ENCODE measurements at regions not wholly inside any gene's neighbourhood (a gene's known extent, or its start where the extent isn't known, plus 50 kb on each side); places are given as distances from the start of the nearest gene placed in this dataset.
"Not testable (repeated sequence)": the region's sequence is repeated elsewhere in the genome, so short reads cannot be mapped to it uniquely, and the experiment has no call there.

DNA sequence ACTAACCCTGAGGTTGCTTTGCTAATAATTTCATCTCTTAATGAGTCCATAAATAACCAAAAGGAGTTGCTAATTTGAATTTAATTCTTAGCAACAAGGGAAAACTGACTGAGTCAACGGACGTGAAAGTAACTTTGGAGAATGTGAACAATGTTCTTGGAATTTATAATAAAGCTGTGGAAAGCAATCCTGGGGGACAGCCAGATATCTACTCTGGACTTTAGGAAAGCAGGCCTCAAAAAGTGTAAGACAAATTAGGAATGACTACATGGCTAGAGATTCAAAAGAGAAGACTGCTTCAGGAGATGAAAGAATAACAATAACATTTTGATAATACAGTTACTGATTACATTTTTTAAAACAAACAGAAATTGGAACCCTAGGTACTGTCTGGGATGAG lies 318.4 kb upstream of the COL8A1 start:
- Mint-ChIP-seq H3K9me3 (no peaks in the 10 kb centered on the region), H3K4me3 (no peak overlapping the region), H3K4me1 (no peaks in the 10 kb centered on the region), H3K36me3 (no peaks in the 10 kb centered on the region), H3K27ac (no peak overlapping the region), H3K27me3 (no peaks in the 10 kb centered on the region)
- no peak for ATAC-seq

DNA sequence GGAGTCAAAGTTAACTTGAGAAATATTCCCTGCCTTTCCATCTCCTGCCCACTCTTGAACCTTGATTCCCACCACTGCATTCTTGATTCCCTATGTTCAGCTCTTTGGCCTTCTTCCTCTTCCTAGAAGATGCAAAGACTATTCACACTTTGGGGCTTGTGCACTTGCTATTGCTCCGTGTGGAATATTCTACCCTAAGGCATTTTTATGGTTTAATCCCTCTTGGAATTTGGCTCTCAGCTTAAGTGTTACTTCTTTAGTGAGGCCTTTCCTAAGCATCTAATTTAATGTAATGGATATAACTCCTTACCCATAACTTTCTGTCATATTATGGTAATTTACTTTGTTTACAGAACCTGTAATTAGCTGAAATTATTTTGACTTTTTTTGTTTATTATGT lies 318.9 kb upstream of the COL8A1 start:
- Mint-ChIP-seq H3K27me3 (no peaks in the 10 kb centered on the region), H3K27ac (no peak overlapping the region), H3K9me3 (no peaks in the 10 kb centered on the region), H3K4me1 (no peaks in the 10 kb centered on the region), H3K4me3 (no peak overlapping the region), H3K36me3 (no peaks in the 10 kb centered on the region)
- no peak for ATAC-seq

- no peak for ATAC-seq
- no peak overlapping the region for H3K4me3 Mint-ChIP-seq
- no peaks in the 10 kb centered on the region for H3K27me3 Mint-ChIP-seq
- peaks cover 6% of the 10 kb centered on the region for H3K9me3 Mint-ChIP-seq
- no peaks in the 10 kb centered on the region for H3K36me3 Mint-ChIP-seq
- H3K27ac Mint-ChIP-seq: no peak overlapping the region
- no peaks in the 10 kb centered on the region for H3K4me1 Mint-ChIP-seq
Measured at GRCh38 chr3:99317201-99317600, 321.2 kb upstream of the COL8A1 start.

DNA sequence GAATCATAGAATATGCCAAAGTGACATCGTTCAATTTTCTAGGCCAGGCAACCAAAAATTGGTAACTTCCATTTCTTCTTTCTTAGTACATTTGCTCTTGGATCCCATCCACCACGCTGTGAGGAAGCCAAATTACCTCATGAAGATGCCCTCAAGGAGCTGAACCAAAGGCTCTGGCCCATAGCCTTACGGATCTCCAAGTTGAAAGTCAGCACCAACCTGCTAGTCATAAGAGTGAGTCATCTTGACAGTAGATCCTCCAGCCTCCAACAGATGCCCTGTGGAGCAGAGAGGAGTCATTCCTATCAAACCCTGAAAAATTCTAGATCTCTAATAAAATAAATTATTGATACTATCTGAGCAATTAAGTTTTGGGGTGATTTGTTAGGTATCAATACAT lies 322.5 kb upstream of the COL8A1 start:
- Mint-ChIP-seq H3K9me3 (peaks cover 9% of the 10 kb centered on the region), H3K4me1 (no peaks in the 10 kb centered on the region), H3K36me3 (no peaks in the 10 kb centered on the region), H3K27ac (no peak overlapping the region), H3K4me3 (no peak overlapping the region), H3K27me3 (no peaks in the 10 kb centered on the region)
- ATAC-seq: no peak

DNA sequence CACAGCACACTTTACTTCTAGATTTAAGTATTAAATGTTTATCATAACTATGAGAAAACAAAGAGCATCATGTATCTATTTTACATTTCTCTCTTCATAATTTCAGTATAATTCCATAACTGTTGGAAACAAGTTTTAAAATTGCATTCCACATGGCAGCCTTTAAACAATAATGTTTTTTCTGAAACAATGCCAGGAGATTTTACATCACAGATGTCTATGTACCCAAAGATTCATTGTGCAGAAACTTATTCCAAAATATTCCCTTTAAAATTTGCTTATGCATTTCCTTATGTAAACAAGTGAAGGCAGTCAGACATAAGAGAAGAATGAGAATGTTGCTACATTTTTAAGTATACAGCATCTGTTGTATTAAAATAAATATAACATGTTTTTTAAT lies 324.9 kb upstream of the COL8A1 start:
- Mint-ChIP-seq H3K36me3 (no peaks in the 10 kb centered on the region), H3K4me1 (no peaks in the 10 kb centered on the region), H3K9me3 (peaks cover 12% of the 10 kb centered on the region), H3K27ac (no peak overlapping the region), H3K27me3 (no peaks in the 10 kb centered on the region), H3K4me3 (no peak overlapping the region)
- no peak for ATAC-seq

DNA sequence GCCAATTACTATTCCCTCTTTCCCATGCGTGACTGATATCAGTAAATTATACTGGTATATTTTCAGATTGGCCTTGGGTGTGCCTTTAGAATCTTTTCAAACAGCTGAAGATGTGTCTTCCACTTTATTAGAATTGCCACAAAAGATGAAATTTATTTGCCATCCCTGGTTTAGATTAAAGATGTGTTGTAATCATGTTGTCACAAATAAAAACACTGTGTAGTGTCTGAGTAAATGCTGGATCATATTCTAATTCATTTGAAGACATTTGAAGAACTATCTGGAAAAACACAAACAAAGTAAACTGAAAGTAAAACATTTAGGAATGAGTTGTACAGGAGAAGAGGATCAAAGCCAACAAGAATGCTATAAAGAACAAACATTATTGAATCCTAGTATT lies 339.7 kb upstream of the COL8A1 start:
- no peak for ATAC-seq
- peaks cover 7% of the 10 kb centered on the region for H3K9me3 Mint-ChIP-seq
- H3K4me1 Mint-ChIP-seq: no peaks in the 10 kb centered on the region
- H3K27ac Mint-ChIP-seq: no peak overlapping the region
- no peak overlapping the region for H3K4me3 Mint-ChIP-seq
- no peaks in the 10 kb centered on the region for H3K36me3 Mint-ChIP-seq
- H3K27me3 Mint-ChIP-seq: no peaks in the 10 kb centered on the region

- H3K4me1 Mint-ChIP-seq: no peaks in the 10 kb centered on the region
- ATAC-seq: no peak
- no peaks in the 10 kb centered on the region for H3K36me3 Mint-ChIP-seq
- H3K27me3 Mint-ChIP-seq: no peaks in the 10 kb centered on the region
- H3K4me3 Mint-ChIP-seq: no peak overlapping the region
- peaks cover 3% of the 10 kb centered on the region for H3K9me3 Mint-ChIP-seq
- H3K27ac Mint-ChIP-seq: no peak overlapping the region
Measured at GRCh38 chr3:99295836-99296235, 342.6 kb upstream of the COL8A1 start.

DNA sequence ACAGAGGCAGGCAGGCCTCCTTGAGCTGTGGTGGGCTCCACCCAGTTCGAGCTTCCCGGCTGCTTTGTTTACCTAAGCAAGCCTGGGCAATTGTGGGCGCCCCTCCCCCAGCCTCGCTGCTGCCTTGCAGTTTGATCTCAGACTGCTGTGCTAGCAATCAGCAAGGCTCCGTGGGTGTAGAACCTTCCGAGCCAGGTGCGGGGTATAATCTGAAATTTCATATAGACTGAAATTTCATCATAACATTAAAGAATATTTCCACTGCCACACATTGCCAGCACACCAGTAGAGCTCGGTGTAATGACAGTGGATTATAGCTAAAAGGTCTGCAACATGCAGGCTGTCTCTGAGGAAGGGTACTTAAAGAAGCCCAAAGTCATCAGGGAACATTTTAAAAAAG lies 344.3 kb upstream of the COL8A1 start:
- H3K9me3 Mint-ChIP-seq, H3K27me3 Mint-ChIP-seq, ATAC-seq: not testable (repeated sequence)

DNA sequence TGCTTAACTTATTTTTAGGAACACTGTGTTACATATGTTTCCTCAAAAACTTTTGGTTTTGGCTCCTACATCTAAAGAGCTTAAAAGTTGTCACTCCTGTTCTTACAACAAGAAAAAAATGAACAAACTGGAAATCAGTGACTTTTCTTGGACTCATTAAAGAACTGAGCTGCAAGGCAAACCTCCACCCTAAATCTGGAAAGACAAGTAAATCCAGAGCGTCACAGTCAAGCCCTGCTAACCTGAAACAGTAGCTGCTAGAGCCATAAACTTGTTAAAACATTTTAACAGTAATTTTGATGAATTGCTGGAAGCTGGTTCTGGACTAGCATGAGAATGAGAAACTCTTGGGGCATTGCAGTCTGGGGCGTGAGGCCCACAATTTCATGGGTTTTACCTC lies 350.5 kb upstream of the COL8A1 start:
- peaks cover 4% of the 10 kb centered on the region for H3K9me3 Mint-ChIP-seq
- no peaks in the 10 kb centered on the region for H3K4me1 Mint-ChIP-seq
- H3K27ac Mint-ChIP-seq: no peak overlapping the region
- H3K4me3 Mint-ChIP-seq: no peak overlapping the region
- H3K27me3 Mint-ChIP-seq: no peaks in the 10 kb centered on the region
- ATAC-seq: no peak
- H3K36me3 Mint-ChIP-seq: no peaks in the 10 kb centered on the region

More for the DNA sequence above, 344.3 kb upstream of the COL8A1 start:
- H3K36me3 Mint-ChIP-seq, H3K27ac Mint-ChIP-seq, H3K4me1 Mint-ChIP-seq, H3K4me3 Mint-ChIP-seq: not testable (repeated sequence)

- ATAC-seq: no peak
Measured at GRCh38 chr3:99286266-99286845, 352.0 kb upstream of the COL8A1 start.

DNA sequence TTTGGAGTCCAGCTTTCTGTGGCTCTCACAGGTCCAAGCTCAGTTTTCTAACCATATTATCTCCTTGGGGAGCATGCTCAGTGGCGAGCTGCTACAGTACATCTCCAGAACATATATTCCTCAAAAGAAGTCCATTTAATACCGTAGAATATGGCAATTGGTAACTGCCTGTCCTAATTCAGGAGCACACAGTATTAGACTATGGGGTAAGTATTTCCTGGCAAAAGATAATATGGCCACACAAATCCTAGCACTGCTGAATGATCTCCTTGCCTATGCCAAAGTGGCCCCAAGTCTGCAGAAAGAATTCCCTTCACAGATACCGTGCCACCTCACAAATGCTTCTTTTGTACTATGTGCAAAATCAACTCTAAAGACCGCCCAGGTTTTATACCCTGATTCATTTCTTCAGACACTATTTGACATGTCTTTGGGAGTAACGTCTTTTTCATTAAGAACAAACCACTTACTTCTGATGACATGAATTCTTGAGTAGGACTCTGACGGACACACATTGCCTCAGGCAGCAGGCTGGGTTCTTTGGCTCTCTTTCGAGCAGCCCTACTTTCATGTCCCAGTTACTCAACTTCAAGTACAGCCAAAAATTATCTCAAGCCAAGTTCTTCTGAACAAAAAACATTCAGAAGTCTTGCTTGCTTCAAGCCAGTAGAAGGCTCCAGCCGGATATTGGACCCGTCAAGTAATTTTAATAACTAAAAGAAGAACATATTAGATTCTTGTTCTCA lies 368.3 kb upstream of the DCBLD2 start:
- Mint-ChIP-seq H3K4me1 (no peaks in the 10 kb centered on the region), H3K36me3 (no peaks in the 10 kb centered on the region), H3K27me3 (no peaks in the 10 kb centered on the region), H3K27ac (no peak overlapping the region), H3K4me3 (no peak overlapping the region), H3K9me3 (peaks cover 8% of the 10 kb centered on the region)
- ATAC-seq: peak; percentile 45

More at GRCh38 chr3:99286266-99286845, 352.0 kb upstream of the COL8A1 start:
- Mint-ChIP-seq H3K36me3 (no peaks in the 10 kb centered on the region), H3K4me1 (no peaks in the 10 kb centered on the region), H3K9me3 (peaks cover 4% of the 10 kb centered on the region), H3K27me3 (no peaks in the 10 kb centered on the region), H3K4me3 (no peak overlapping the region), H3K27ac (no peak overlapping the region)

DNA sequence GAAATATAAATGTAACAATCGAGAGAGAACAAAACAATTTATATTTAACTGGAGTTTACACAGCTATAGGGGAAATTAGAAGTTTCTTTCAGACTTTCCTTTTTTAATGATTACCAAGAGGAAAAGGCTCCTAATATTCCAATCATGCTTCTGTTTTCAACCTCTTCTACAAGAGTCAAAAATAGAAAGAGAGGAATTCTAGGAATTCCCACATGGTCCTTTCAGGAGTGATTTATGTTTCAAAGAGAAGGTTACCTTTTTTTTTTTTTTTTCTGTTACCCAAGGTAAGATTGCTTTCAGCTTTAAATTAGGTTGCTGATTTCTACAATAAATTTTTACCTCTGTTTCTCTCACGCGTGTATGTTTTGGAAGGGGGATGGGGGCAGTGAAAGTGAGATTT lies 355.3 kb upstream of the DCBLD2 start:
- H3K4me3 Mint-ChIP-seq: no peak overlapping the region
- no peaks in the 10 kb centered on the region for H3K4me1 Mint-ChIP-seq
- no peaks in the 10 kb centered on the region for H3K36me3 Mint-ChIP-seq
- peaks cover 3% of the 10 kb centered on the region for H3K9me3 Mint-ChIP-seq
- H3K27ac Mint-ChIP-seq: no peak overlapping the region
- H3K27me3 Mint-ChIP-seq: no peaks in the 10 kb centered on the region
- ATAC-seq: no peak

GRCh38 chr3:99253963-99254355 lies 352.5 kb upstream of the DCBLD2 start:
- H3K36me3 Mint-ChIP-seq: no peaks in the 10 kb centered on the region
- no peaks in the 10 kb centered on the region for H3K27me3 Mint-ChIP-seq
- H3K4me3 Mint-ChIP-seq: no peak overlapping the region
- no peak overlapping the region for H3K27ac Mint-ChIP-seq
- H3K9me3 Mint-ChIP-seq: peaks cover 3% of the 10 kb centered on the region
- ATAC-seq: no peak
- no peaks in the 10 kb centered on the region for H3K4me1 Mint-ChIP-seq

DNA sequence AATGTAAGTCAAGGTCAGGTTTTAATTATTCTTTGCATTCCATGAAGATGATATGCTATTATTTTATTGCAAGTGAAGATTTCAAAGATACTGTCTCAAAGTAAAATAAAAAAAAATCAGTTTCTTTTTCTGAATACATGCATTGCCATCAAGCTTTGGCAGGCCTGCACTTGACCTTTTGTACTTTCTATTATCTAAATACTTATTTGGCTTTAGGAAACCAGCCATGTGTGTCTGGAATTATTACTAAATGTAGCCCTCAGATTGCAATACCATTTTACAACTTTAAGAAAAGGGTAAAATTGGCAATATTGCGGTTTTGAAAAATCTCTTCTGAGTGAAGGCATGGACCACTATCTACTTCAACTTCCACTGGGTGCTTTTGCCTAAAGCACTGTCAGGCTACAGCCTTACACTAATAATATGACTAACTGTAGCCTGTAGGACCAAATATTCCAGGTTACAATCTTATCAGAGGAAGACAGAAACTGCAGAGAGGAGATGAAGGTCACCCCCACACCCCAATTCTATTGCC lies 349.4 kb upstream of the DCBLD2 start:
- Mint-ChIP-seq H3K27ac (no peak overlapping the region), H3K4me3 (no peak overlapping the region), H3K36me3 (no peaks in the 10 kb centered on the region), H3K4me1 (no peaks in the 10 kb centered on the region), H3K27me3 (no peaks in the 10 kb centered on the region), H3K9me3 (peaks cover 2% of the 10 kb centered on the region)
- no peak for ATAC-seq

GRCh38 chr3:99250272-99250671 lies 348.8 kb upstream of the DCBLD2 start:
- Mint-ChIP-seq H3K9me3 (peaks cover 2% of the 10 kb centered on the region), H3K4me3 (no peak overlapping the region), H3K27ac (no peak overlapping the region), H3K36me3 (no peaks in the 10 kb centered on the region), H3K4me1 (no peaks in the 10 kb centered on the region), H3K27me3 (no peaks in the 10 kb centered on the region)
- no peak for ATAC-seq

- Mint-ChIP-seq H3K4me1 (no peaks in the 10 kb centered on the region), H3K9me3 (peaks cover 2% of the 10 kb centered on the region), H3K27me3 (no peaks in the 10 kb centered on the region), H3K4me3 (no peak overlapping the region), H3K36me3 (no peaks in the 10 kb centered on the region), H3K27ac (no peak overlapping the region)
- no peak for ATAC-seq
Measured at GRCh38 chr3:99249627-99250026, 348.1 kb upstream of the DCBLD2 start.

Data from stimulated activated memory B cell treated with anti-CD40 and anti-IgM and Interleukin-4, amounts not matched to agents 10 μg/mL and 1 μg/mL and 100 μg/mL, for 72 hours (primary cell).